ENCODE measurements at regions not wholly inside any gene's neighbourhood (a gene's known extent, or its start where the extent isn't known, plus 50 kb on each side); places are given as distances from the start of the nearest gene placed in this dataset.

DNA sequence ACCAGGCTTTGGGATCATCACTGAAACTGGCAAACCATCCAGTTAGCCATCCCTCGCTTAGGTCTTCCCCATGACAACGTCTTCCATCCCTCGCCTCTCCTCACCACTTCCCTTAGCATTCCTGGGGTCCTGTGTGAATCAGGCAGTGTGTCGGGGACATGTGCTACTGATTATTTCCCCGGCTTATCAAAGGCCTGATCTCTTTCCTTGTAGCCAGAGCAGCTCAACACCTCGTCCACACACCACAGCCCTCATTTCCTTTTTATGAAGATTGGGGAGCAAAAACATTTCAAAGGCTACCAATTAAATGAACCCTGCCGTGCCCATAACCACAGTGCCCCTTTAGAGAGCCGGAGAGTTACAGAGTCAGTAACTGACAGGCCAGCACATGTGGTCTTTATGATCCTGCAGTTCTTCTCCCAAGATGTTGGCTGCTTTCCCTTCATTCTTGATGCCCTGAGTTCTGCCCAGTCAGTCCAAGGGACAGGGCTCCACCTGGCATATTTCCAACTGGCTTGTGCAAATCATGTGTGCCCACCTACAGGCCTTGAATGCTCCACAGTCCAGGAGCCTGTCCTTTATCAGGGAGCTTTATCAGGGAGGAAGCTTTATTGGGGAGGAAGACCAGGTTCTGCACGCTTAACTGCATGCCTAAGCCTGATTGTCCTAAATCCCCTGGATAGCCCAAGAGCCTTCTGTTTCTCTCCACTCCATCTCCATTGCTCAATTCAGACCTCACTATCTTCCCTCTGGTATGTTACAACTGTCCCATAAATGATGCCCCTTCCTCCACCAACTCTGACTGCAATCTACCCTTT is 343.1 kb downstream of the CYRIA start:
- DNase-seq (ENCODE audit: low read depth in 2 of 3, low spot score in 1 of 3): no peak

DNA sequence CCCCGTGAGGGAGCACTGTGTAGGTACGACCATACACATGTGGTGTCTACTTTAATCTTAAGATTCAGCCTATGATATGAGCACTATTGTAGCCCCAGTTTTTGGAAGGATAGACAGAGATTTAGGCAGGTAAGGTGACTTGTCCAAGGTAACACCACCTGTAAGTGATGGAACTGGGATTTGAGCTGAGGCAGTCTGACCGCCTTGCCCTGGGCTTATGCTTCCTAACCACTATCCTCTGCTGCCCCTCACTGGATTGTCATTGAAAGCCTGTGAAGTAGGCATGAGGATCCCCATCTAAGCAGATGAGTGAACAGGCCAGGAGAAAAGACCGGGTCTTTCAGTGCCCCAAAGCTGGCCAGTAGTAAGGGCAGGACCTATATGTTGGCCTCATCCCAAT is 343.8 kb downstream of the CYRIA start:
- no peak for DNase-seq (ENCODE audit: low read depth in 2 of 3, low spot score in 1 of 3)

DNA sequence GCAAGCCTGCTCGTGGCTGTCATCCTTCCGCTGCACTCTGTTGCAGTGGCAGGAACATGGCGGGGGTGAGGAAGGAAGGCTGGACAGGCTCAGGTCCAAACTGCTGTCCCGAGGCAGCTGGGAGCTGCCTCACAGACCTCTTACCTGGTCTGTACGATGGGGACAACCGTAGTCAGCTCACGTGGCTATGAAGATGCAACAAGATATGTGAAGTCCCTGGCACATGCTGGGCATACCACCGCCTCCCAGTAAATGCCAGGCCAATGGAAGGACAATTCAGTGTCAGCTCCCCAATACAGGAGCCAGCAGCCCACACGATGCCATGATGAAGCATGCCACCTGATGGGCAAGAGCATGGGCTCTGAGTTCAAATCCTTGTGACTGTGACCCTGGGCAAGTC is 344.4 kb downstream of the CYRIA start:
- no peak for DNase-seq (ENCODE audit: low read depth in 2 of 3, low spot score in 1 of 3)

DNA sequence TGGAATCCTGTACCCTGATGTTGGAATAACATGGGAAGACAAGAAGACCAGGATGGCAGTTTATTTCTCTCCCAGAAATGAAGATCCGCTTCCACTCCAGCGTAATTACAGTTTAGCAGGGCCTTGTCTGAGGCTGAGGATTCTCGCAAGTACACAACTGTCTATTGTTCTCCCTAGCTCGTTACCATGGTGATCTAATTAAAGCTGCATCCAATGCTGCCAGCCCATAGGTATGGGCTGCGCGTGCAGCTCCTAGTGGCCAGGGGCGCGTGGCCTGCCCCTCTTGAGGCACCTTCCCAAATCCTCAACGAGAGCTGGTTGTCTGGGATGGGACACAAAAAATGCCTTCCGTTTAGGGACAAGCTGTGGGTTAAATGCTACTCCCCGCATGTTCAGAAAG is 344.9 kb downstream of the CYRIA start:
- DNase-seq (ENCODE audit: low read depth in 2 of 3, low spot score in 1 of 3): no peak

DNA sequence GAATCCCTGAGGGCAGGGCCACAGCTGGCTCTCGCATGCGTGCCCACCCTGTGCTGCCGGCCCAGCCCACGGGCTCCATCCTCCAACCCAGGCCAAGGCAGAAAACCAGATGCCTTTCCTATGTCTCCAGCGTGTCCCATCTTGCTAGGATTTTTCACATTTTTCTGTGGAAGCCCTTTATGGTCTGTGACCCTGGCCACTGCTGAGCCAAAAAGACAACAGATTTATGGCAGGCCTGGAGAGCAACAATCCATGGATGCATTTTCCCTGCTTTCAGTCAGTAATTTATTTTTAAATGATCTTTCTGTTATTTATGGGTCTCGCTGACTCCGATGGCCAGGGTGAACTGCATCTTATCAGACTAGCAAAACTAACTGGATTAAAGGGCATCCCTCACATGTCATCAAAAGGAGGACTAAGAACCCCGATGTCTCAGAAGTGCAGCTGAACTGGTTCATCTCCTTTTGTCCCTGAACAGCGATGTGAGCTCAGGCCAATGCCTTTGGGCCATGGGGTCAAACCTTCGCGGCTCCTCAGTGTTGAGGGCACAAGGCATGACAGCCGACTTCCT is 346.0 kb downstream of the CYRIA start:
- no peak for DNase-seq (ENCODE audit: low read depth in 2 of 3, low spot score in 1 of 3)

DNA sequence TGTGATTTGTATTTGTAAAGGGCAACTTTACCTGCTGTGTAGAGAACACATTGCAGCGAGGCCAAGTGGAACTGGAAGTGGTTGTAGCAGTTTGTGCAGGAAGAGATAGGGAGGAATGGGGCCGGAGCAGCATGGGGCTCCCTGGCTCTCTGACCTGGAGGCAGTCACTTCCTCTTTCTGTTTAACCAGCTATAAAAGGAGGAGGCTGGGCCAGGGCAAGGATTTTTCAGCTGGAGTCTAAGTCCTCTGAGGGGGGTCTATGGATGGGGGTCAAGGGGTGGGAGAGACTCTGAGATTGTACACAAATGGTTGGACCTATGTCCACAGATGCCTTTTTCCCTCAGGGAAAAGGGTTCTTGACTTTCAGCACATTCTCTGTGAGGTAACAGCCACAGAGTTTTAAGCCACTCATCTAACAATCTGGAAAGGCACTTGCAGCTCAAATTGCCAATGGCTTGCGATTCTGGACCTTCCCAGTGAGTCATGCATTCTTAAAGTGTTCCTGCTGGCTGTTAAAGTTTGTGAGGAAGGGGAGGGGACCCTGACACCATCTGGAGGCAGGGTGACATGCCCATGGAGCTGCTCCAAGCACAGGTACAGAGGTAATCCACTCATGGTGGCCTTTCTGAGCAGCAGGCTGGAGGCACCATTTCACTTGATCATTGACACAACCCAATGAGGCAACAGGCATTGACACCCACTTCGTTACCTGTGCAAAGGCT is 347.0 kb downstream of the CYRIA start:
- no peak for DNase-seq (ENCODE audit: low read depth in 2 of 3, low spot score in 1 of 3)

DNA sequence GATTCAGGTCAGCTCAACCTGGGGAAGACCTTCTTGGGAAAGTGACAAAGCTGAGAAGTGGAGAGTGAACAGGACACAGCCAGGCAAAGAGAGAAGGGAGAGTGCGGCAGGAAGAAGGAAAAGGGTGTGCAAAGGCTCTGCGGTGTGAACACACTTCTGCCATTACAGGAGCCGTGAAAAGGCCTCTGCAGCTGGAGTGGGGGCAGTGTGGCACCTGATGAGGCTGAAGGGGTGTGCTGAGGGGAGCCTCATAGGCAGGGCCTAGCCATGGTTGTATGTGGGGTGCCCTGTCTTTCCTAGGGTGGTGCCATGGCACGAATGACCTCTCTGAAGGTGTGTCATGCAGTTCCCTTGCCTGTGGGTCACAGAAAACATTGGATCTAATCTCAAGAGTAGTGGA is 347.6 kb downstream of the CYRIA start:
- no peak for DNase-seq (ENCODE audit: low read depth in 2 of 3, low spot score in 1 of 3)

DNA sequence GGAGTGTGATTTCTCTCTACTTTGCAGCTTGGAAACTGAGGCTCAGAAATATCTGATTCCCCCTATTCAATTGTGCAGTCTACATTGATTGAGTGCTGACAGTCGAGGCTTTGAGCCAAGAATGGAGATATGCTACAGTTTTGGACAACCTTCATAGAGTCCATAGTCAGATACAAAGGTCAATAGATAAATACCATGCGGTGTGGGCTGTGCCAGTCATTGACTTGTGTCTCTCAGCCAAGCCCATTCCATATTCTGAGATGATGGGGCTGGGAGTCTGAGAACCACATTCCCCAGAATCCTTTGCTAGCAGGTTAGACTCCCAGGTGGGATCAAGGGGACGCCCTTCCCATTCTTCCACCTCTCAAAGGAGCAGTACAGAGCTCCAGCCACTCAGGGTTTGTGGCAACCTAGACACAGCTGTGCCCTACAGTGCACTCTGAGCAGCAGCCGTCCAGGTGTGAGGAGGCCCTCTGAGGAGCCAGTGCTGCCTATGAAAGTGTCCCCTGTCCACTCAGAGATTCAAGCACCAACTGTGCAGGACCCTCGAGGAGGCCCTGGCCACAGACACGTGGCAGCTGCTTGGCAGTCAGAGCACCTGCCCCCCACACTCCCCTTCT is 348.3 kb downstream of the CYRIA start:
- DNase-seq (ENCODE audit: low read depth in 2 of 3, low spot score in 1 of 3): no peak

DNA sequence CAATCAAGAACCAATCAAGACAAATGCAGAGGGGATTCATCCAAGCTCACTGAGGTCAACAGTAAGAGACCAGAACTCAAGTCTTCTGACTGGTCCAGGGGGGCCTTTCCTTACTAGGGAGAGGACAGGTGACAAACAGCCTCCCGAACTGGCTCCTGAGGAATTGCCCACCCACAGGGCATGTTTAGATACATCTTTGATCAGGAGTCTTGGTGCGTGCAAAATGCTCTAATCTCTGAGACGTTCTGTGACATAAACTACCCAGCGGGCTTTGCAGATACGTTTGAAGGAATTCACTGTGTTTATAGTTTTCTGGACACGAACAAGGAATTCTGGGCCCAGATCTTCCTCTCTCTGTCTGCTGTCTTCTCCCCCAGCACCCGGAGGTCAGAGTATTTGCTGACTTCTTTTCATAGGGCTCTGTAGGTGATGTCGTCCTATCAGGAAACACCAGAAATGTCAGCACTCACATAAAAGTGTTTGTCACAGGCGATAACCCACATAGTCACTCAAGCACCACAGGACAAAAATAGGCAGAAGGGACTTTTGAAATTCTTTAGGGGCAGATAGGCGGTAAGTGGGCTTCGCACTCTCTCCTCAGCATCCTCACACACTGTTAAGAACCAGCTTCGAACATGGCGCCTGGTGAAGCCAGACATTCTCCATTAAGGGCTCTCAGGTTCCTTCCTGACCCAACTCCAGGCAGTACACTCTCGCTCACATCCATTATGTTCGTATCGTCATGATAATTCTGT is 349.0 kb downstream of the CYRIA start:
- DNase-seq (ENCODE audit: low read depth in 2 of 3, low spot score in 1 of 3): no peak

DNA sequence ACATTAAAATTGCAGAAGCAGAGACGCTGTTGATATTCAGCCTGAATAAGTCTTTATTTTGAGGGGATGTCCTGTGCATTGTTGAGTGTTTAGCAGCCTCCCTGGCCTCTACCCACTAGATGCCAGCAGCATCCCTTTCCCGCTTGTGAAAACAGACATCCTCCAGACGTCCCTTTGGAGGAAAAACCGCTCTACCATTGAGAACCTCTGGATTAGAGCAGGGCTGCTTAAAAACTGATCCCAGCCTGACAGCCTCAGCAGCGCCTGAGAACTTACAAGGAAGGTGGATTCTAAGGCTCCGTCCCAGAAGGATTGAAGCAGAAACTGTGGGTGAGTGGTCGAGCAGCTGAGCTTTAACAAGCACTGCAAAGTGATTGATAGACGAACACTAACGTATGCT is 349.7 kb downstream of the CYRIA start:
- DNase-seq (ENCODE audit: low read depth in 2 of 3, low spot score in 1 of 3): no peak

DNA sequence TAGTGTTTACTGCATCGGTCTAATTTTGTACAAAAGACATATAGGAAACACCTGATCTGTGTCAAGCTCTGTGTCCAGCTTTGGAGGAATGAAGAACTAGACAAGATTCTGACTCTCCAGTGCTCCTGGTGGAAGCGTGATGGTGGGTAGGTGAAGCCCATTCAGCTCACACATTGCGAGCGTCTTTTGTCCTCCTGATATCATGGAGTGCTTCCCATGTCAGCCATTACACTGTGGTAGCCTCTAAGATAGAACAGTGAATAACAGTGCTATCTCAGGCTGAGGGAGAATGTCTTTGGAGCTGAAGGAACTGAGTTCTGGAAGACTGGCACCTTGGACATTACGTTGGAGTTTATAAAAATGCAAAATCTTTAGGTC is 350.2 kb downstream of the CYRIA start:
- no peak for DNase-seq (ENCODE audit: low read depth in 2 of 3, low spot score in 1 of 3)

DNA sequence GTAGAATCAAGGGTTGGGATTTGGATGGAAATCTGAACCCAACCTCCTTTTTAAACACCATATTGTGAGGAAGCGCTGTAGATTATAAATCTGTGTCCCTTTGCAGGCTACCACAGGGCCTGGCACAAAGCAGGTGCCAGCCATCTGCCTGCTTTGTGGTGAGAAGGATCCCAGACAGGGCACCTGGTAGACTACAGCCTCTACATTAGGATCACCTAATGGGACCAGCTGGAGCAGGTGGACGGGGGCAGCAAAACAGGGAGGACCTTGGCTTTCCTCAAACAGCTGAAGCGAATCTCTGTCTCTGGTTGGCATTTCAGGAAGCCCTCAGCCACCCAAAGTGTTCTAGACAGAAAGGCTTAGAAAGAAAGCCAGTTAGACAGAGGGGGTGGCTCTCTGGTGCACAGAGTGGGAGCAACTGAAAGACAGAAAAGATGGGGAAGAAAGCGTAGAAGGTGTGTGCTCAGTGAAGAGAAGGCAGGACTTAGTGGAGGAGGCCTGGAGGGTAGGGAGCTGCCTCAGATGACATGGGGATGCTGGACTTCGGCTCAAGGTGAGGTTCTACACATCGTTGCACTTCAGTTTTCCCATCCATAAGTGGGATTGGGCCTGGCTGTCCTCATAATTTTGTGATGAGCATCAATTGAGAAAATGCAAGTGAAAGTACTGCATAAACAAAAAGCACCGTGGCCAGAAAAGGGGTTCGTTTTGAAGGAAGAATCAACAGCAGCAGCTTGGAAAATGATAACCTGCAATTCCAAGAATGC is 350.8 kb downstream of the CYRIA start:
- no peak for DNase-seq (ENCODE audit: low read depth in 2 of 3, low spot score in 1 of 3)

DNA sequence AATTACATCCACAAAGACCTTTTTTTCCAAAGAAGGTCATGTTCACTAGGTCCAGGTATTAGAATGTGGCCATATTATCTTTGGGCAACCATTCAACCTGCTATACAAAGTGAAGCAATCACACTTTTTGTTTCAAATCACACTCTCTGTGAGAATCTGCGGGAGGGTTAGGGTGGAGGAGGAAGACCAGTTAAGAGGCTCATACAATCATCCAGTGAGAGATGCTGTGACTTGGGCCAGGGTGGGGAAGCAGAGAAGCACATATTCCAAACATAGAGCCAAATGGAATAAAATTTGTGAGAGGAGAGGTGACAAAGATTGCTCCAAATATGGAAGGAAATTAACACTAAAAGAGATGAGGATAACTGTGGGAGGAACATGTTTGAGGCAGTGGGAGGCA is 351.6 kb downstream of the CYRIA start:
- DNase-seq (ENCODE audit: low read depth in 2 of 3, low spot score in 1 of 3): no peak

DNA sequence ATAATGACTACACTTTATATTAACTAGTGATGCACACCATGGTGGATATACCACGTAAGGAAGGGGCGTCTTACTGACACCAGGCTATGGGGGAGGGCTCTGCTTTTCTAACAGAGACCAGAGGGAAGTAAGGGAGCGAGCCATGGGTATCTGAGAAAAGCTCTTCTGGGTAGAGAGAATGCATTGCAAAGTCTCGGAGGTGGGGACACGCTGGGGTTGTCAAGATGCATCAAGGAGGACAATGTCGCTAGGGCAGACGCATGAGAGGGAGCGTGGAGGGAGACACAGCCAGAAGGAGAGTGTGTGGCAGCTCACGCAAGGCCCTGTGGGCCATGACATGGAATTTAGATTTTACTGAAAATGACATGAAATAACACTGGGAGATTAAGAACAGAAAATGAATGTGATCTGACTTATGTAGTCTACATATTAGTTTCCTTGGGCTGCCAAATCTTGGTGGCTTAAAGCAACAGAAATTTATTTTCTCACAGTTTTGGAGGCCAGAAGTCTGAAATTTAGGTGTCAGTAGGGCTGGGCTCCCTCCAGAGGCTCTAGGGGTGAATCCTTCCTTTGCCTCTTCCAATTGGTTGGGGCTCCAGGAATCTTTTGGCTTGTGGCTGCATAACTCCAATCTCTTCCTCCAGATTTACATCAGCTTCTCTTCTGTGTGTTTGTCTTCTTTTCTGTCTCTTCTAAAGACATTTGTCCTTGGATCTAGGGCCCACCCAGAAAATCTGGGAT is 352.2 kb downstream of the CYRIA start:
- no peak for DNase-seq (ENCODE audit: low read depth in 2 of 3, low spot score in 1 of 3)

DNA sequence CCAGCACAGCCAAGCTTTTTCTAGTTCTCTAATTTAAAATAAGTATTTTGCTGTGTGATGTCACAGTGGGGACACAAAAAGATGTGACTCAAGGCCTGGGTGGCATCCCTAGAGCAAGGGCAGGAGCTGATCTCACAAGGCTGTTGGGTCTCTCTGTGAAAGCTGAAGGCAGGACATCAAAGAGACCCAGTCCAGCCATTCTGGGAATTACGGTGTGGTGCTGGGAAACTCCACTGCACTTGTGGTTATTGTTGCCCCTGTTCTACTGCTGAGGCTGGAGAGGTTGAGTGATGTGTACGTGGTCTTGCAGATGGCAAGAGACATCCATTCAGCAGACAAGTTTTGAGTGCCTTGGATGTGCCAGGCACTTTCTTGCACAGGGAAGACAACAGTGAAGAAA is 352.9 kb downstream of the CYRIA start:
- no peak for DNase-seq (ENCODE audit: low read depth in 2 of 3, low spot score in 1 of 3)

DNA sequence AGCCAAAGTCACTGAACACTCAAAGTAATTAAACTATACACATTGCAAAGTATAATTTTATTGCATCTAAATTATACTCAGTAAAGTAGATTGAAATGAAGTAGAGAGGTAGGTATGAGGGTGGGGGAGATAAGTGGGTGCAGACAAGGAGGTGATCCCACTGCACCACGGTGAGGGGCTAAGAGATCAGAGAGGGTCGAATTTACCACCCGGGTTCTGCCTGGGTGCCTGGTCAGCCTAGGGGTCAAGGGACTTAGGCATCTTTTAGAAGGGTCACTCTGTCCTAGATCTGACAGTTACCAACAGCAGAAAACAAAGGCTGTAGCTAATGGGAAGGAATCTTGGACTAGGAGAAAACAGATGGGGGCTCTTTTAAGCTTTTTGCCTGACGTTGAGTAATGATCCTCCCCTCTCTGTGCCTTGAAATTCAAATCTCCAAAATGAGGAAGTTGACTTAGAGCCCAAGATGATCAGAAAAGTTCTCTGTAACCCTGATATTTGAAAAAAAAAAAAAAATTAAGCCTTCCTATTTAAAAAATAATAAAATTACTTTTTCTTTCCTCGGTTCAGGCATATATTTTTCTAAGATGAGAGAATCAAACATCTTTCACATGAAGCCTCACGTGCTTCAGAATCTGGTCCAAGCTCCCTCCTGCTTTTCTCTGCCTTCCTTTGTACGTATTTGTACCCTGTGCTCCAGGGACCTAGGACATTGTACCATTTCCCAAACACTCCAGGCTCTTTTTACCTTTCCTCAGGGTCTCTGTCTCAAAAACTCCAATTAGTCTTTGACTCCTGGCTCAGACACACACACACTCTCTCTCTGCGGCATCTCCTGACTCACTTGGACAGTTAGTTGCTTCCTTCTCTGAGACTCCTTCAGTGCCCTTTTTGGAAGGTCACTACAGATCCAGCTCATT is 353.9 kb downstream of the CYRIA start:
- no peak for DNase-seq (ENCODE audit: low read depth in 2 of 3, low spot score in 1 of 3)

DNA sequence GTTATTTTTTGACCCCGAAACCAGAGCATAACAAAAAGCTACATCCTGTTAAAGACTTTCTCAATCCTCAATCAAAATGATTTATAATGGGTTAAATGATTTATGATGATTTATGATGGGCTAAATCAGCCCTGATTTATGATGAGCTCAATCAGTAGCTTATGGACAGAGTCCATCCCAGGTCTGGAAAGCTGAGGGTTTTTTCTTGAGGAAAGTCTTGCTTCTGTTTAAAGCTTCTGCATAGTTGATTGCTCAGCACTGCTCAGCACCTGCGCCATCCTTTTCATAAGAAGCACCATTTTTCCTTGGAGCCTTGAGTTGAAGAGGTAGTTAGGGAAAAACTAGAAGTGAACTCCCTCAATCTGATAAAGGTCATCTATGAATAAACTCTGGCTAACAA is 356.8 kb downstream of the CYRIA start:
- no peak for DNase-seq (ENCODE audit: low read depth in 2 of 3, low spot score in 1 of 3)

DNA sequence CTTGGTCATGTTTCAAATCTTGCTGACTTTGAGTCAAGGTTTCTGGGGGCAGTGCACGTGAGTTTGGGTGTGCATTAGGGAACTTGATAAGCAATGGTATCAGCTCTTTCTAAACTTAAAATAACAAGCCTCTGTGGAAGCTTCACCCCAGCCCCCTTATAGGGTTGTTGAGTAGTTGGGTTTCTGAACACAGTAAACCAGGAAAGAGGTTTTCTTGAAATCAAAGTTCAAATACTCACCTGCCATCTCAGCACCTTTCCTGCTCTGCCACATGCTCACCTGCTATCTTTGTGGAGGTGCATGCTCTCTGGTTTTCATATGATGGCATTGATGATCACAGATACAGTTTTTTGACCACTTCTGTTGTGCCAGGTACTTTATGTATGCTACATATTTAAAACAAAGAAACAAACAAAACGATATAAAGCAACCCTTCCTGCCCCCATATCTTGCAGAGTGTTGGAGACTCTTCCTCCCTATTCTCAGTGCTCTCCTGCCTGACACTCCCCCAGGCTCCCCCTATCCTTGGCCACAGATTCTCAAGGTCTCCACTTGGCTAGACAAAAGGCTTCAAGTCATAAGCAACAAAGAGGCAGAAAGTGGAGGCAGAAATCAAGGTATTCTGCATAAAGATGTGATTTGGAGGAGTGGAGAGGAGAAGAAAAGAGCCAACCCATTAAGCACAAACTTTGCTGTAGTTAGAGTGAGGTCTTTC is 360.6 kb downstream of the CYRIA start:
- no peak for DNase-seq (ENCODE audit: low read depth in 2 of 3, low spot score in 1 of 3)
